HepG2 (cell line): ENCODE measurements at regions not wholly inside any gene's neighbourhood (a gene's known extent, or its start where the extent isn't known, plus 50 kb on each side); places are given as distances from the start of the nearest gene placed in this dataset.
A peak's percentile ranks its signal among the peaks of the same experiment; 100 is the strongest.

Experiments used
- EP300 ChIP-seq, 3 experiments: sonication (generic) in 1 of 3; formaldehyde crosslinking in 1 of 3; IDR thresholded peaks; 2 replicates each; pipeline versions ENCODE4 v1.5.1 to v1.6.1; 2011 to 2020; ENCODE audit warnings: low read depth in 2 of 3, low read length in 2 of 3, borderline replicate concordance in 1 of 3, improper control_type of control experiment in 1 of 3, mild to moderate bottlenecking in 1 of 3, missing genetic modification reagents in 1 of 3, moderate library complexity in 1 of 3
- ISL2 ChIP-seq: sonication (generic); formaldehyde crosslinking; IDR thresholded peaks from 2 replicates; pipeline ENCODE4 v1.5.0; 2020; ENCODE audit warnings: missing genetic modification reagents
- KAT8 ChIP-seq: IDR thresholded peaks from 2 replicates; pipeline ENCODE4 v1.6.1; 2016; ENCODE audit warnings: missing genetic modification reagents, missing compliant biosample characterization
- KLF9 ChIP-seq: IDR thresholded peaks from 2 replicates; pipeline ENCODE4 v1.6.1; 2016; ENCODE audit warnings: low read depth
- PHF21A ChIP-seq: sonication (generic); formaldehyde crosslinking; IDR thresholded peaks from 2 replicates; pipeline ENCODE4 v1.5.0; 2020; ENCODE audit warnings: mild to moderate bottlenecking, missing genetic modification reagents
- PTBP1 ChIP-seq: fragments of 200-400 bp; formaldehyde crosslinking; IDR thresholded peaks from 2 replicates; pipeline ENCODE4 v1.6.1; 2018; ENCODE audit warnings: low read length, low read depth; ENCODE audit not compliant: poor library complexity, severe bottlenecking
- SIN3A ChIP-seq: IDR thresholded peaks from 2 replicates; pipeline ENCODE4 v1.6.1; 2011; ENCODE audit warnings: low read depth, mild to moderate bottlenecking, control low read depth, low read length, borderline replicate concordance
- ZNF564 ChIP-seq: sonication (generic); formaldehyde crosslinking; IDR thresholded peaks from 2 replicates; pipeline ENCODE4 v1.8.1; 2023; ENCODE audit warnings: mild to moderate bottlenecking, missing genetic modification reagents
- ZNF777 ChIP-seq: sonication (generic); formaldehyde crosslinking; IDR thresholded peaks from 2 replicates; pipeline ENCODE4 v1.4.0; 2020; ENCODE audit warnings: missing genetic modification reagents
- ZSCAN25 ChIP-seq: sonication (generic); formaldehyde crosslinking; IDR thresholded peaks from 2 replicates; pipeline ENCODE4 v1.8.0; 2022; ENCODE audit warnings: mild to moderate bottlenecking, missing genetic modification reagents
- TF ChIP-seq, protein P1 (sequence below): sonication (generic); formaldehyde crosslinking; IDR thresholded peaks from 2 replicates; pipeline ENCODE4 v1.4.0; 2020; ENCODE audit warnings: missing genetic modification reagents, borderline replicate concordance
- TF ChIP-seq, protein P2 (sequence below): sonication (generic); formaldehyde crosslinking; IDR thresholded peaks from 2 replicates; pipeline ENCODE4 v1.5.0; 2020; ENCODE audit warnings: missing genetic modification reagents
- TF ChIP-seq, protein P3 (sequence below), 2 experiments: fragments of 450-650 bp in 1 of 2; sonication (generic) in 1 of 2; formaldehyde crosslinking; IDR thresholded peaks; 2 replicates each; pipeline versions ENCODE4 v1.5.0 to v1.8.0; 2020 to 2022; ENCODE audit warnings: mild to moderate bottlenecking in 1 of 2, missing genetic modification reagents in 1 of 2
- TF ChIP-seq, protein P4 (sequence below): sonication (generic); formaldehyde crosslinking; IDR thresholded peaks from 2 replicates; pipeline ENCODE4 v1.5.0; 2020; ENCODE audit warnings: missing genetic modification reagents, mild to moderate bottlenecking, borderline replicate concordance
- TF ChIP-seq, protein P5 (sequence below): sonication (generic); formaldehyde crosslinking; IDR thresholded peaks from 2 replicates; pipeline ENCODE4 v1.5.0; 2020; ENCODE audit warnings: mild to moderate bottlenecking, low read depth, missing genetic modification reagents, borderline replicate concordance
- TF ChIP-seq, protein P6 (sequence below): sonication (generic); formaldehyde crosslinking; IDR thresholded peaks from 2 replicates; pipeline ENCODE4 v1.5.0; 2020; ENCODE audit warnings: mild to moderate bottlenecking, missing genetic modification reagents
- TF ChIP-seq, protein P7 (sequence below): sonication (generic); formaldehyde crosslinking; IDR thresholded peaks from 2 replicates; pipeline ENCODE4 v1.5.1; 2020; ENCODE audit warnings: missing genetic modification reagents, mild to moderate bottlenecking, borderline replicate concordance

DNA sequence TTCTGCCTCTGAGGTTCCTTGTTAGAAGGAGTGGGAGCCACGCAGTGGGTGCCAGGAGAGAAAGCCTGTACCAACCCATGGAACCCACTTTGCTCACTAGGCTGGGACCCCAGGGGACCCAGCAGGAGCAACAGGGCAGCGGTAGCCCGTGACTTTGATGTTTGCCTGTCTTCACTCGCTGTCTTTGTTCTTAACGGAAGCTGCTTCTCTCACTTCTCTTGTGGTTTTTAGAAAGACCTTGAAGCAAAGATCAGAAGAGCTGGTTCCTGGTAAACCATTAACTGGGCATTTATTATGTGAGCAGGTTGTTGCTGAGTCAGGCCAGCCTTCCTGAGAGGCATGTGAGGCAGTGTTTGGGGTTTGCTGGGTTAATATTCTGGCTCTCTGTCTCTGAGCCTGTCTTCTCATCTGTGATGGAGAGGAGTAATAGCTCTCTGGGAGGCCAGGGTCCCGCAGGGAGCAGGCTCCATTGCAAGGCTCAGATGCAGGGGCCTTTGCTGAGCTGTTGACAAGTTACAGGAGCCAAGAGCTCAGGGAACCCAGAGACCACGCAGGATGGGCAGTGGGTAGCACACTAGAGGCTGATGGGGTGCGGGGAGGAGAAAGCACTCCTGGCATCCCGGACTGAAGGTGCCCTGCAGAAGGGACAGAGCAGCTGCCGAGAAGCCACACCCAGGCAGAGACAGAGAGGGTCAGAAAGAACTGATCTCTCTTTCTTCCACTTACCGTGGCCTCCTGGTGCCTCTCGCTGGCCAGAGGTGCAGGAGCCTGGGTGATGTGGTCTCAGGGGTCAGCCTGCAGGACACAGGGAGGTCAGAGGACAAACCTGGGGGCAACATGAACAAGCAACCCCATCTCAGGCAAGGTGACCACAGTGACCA lies 367.5 kb upstream of the C1orf174 start (continued):
- TF ChIP-seq, protein P1, sequence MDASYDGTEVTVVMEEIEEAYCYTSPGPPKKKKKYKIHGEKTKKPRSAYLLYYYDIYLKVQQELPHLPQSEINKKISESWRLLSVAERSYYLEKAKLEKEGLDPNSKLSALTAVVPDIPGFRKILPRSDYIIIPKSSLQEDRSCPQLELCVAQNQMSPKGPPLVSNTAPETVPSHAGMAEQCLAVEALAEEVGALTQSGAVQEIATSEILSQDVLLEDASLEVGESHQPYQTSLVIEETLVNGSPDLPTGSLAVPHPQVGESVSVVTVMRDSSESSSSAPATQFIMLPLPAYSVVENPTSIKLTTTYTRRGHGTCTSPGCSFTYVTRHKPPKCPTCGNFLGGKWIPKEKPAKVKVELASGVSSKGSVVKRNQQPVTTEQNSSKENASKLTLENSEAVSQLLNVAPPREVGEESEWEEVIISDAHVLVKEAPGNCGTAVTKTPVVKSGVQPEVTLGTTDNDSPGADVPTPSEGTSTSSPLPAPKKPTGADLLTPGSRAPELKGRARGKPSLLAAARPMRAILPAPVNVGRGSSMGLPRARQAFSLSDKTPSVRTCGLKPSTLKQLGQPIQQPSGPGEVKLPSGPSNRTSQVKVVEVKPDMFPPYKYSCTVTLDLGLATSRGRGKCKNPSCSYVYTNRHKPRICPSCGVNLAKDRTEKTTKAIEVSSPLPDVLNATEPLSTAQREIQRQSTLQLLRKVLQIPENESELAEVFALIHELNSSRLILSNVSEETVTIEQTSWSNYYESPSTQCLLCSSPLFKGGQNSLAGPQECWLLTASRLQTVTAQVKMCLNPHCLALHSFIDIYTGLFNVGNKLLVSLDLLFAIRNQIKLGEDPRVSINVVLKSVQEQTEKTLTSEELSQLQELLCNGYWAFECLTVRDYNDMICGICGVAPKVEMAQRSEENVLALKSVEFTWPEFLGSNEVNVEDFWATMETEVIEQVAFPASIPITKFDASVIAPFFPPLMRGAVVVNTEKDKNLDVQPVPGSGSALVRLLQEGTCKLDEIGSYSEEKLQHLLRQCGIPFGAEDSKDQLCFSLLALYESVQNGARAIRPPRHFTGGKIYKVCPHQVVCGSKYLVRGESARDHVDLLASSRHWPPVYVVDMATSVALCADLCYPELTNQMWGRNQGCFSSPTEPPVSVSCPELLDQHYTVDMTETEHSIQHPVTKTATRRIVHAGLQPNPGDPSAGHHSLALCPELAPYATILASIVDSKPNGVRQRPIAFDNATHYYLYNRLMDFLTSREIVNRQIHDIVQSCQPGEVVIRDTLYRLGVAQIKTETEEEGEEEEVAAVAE (CRISPR knock-in tag) = no peak
- TF ChIP-seq, protein P2, sequence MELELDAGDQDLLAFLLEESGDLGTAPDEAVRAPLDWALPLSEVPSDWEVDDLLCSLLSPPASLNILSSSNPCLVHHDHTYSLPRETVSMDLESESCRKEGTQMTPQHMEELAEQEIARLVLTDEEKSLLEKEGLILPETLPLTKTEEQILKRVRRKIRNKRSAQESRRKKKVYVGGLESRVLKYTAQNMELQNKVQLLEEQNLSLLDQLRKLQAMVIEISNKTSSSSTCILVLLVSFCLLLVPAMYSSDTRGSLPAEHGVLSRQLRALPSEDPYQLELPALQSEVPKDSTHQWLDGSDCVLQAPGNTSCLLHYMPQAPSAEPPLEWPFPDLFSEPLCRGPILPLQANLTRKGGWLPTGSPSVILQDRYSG = no peak
- no peak for TF ChIP-seq PTBP1
- TF ChIP-seq, protein P3, sequence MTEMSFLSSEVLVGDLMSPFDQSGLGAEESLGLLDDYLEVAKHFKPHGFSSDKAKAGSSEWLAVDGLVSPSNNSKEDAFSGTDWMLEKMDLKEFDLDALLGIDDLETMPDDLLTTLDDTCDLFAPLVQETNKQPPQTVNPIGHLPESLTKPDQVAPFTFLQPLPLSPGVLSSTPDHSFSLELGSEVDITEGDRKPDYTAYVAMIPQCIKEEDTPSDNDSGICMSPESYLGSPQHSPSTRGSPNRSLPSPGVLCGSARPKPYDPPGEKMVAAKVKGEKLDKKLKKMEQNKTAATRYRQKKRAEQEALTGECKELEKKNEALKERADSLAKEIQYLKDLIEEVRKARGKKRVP (CRISPR knock-in tag; IDR thresholded peaks at IDR 0.05) = no peak
- TF ChIP-seq, protein P4, sequence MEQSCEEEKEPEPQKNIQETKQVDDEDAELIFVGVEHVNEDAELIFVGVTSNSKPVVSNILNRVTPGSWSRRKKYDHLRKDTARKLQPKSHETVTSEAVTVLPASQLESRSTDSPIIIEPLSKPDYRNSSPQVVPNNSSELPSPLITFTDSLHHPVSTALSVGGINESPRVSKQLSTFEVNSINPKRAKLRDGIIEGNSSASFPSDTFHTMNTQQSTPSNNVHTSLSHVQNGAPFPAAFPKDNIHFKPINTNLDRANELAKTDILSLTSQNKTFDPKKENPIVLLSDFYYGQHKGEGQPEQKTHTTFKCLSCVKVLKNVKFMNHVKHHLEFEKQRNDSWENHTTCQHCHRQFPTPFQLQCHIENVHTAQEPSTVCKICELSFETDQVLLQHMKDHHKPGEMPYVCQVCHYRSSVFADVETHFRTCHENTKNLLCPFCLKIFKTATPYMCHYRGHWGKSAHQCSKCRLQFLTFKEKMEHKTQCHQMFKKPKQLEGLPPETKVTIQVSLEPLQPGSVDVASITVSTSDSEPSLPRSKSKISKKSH (CRISPR knock-in tag) = no peak
- no peak for TF ChIP-seq KLF9 (CRISPR knock-in tag)
- TF ChIP-seq, protein P5, sequence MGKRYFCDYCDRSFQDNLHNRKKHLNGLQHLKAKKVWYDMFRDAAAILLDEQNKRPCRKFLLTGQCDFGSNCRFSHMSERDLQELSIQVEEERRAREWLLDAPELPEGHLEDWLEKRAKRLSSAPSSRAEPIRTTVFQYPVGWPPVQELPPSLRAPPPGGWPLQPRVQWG (CRISPR knock-in tag) = no peak
- TF ChIP-seq, protein P6, sequence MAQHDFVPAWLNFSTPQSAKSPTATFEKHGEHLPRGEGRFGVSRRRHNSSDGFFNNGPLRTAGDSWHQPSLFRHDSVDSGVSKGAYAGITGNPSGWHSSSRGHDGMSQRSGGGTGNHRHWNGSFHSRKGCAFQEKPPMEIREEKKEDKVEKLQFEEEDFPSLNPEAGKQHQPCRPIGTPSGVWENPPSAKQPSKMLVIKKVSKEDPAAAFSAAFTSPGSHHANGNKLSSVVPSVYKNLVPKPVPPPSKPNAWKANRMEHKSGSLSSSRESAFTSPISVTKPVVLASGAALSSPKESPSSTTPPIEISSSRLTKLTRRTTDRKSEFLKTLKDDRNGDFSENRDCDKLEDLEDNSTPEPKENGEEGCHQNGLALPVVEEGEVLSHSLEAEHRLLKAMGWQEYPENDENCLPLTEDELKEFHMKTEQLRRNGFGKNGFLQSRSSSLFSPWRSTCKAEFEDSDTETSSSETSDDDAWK (CRISPR knock-in tag) = no peak
- TF ChIP-seq SIN3A = no peak
- TF ChIP-seq EP300 (IDR thresholded peaks at IDR 0.05; ENCODE audit: low read depth in 2 of 2, low read length in 2 of 2) = peak; percentile 87 to 97
- TF ChIP-seq EP300 (CRISPR knock-in tag; IDR thresholded peaks at IDR 0.05; ENCODE audit: borderline replicate concordance) = peak; percentile 97
- TF ChIP-seq ZNF564 = 0 out of 2 replicates have a peak, but pooled peaks have one; percentile 76
- TF ChIP-seq ISL2 (CRISPR knock-in tag) = peak; percentile 97
- peak; percentile 93 for TF ChIP-seq PHF21A
- peak; percentile 21; the same call in 1 of the 2 replicates for TF ChIP-seq ZSCAN25 (CRISPR knock-in tag)
- TF ChIP-seq, protein P7, sequence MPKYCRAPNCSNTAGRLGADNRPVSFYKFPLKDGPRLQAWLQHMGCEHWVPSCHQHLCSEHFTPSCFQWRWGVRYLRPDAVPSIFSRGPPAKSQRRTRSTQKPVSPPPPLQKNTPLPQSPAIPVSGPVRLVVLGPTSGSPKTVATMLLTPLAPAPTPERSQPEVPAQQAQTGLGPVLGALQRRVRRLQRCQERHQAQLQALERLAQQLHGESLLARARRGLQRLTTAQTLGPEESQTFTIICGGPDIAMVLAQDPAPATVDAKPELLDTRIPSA (CRISPR knock-in tag) = no peak
- TF ChIP-seq KAT8 = peak; percentile 55; the same call in 1 of the 2 replicates
- no peak for TF ChIP-seq ZNF777 (CRISPR knock-in tag)
